ENCODE measurements at regions not wholly inside any gene's neighbourhood (a gene's known extent, or its start where the extent isn't known, plus 50 kb on each side); places are given as distances from the start of the nearest gene placed in this dataset.

DNA sequence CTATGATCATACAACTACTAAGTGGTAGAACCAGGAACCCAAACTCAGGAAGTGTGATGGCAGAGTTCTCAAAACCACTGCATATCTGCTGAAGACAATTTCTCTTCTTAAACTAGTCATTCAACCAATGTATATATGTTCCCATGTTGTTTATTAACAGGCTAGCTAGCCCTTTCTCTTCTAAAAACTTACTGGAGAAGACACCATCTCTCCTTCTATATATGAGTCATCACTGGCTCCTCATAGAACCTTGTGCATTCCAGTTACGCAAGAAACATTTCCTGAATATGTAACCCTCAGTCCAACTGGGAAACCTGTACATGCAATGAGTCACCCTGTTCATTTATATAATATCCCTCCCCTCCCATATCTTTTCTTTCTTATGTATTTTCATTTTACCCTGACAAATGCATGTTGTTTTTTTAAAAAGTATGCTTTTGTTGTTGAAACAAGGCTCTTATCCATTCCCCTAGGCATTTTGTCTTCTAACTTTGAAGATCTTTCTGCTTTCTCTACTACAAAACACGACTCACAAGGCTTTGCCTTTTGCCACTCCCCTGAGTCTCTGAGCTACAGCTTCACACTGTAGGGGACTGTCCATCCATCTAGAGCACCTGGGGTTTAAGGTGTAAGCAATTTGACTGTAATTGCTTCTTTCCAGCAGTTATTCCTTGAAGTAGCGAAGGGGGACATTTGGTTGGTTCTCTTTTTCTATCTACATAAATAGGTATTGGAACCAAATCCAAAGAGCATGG is 119.5 kb downstream of the ANXA1 start:
- TF ChIP-seq, protein P1, sequence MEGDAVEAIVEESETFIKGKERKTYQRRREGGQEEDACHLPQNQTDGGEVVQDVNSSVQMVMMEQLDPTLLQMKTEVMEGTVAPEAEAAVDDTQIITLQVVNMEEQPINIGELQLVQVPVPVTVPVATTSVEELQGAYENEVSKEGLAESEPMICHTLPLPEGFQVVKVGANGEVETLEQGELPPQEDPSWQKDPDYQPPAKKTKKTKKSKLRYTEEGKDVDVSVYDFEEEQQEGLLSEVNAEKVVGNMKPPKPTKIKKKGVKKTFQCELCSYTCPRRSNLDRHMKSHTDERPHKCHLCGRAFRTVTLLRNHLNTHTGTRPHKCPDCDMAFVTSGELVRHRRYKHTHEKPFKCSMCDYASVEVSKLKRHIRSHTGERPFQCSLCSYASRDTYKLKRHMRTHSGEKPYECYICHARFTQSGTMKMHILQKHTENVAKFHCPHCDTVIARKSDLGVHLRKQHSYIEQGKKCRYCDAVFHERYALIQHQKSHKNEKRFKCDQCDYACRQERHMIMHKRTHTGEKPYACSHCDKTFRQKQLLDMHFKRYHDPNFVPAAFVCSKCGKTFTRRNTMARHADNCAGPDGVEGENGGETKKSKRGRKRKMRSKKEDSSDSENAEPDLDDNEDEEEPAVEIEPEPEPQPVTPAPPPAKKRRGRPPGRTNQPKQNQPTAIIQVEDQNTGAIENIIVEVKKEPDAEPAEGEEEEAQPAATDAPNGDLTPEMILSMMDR (IDR thresholded peaks at IDR 0.05; ENCODE audit: low read length) = no peak
- no peak for TF ChIP-seq EZH2 (IDR thresholded peaks at IDR 0.05; ENCODE audit: borderline replicate concordance, low read length)
